WI38 (cell line): ENCODE measurements at regions not wholly inside any gene's neighbourhood (a gene's known extent, or its start where the extent isn't known, plus 50 kb on each side); places are given as distances from the start of the nearest gene placed in this dataset.

ENCODE experiments used
- H3K4me3 ChIP-seq: 2 replicates; pipeline ENCODE4 v1.5.1; 2011; ENCODE audit warnings: low read depth, mild to moderate bottlenecking, control low read depth, low read length
- TF ChIP-seq, protein P1 (sequence below): IDR thresholded peaks from 2 replicates; pipeline ENCODE4 v1.5.1; 2012; ENCODE audit warnings: low read depth, mild to moderate bottlenecking, control low read depth, low read length

DNA sequence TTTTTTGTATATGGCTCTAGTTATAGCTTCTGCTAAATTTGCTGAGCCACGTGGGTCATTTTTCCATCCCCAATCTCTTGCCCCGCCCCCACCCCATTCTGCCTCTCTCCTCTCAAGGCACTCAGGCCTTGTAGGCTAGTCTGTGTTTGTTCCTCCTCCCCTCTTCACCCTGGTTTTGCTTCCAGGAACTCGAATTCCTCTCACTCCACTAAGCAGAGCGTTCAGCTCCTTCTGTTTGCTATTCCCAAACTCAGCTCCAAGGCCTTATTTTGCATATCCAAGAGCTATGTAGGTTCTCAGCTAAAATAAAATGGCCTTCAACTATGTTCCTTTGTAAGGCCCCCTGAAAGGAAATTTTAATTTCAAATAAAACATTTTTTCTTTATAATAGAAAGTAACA is 1293.7 kb downstream of the EPHA7 start:
- no peak overlapping the region for H3K4me3 ChIP-seq
- TF ChIP-seq, protein P1, sequence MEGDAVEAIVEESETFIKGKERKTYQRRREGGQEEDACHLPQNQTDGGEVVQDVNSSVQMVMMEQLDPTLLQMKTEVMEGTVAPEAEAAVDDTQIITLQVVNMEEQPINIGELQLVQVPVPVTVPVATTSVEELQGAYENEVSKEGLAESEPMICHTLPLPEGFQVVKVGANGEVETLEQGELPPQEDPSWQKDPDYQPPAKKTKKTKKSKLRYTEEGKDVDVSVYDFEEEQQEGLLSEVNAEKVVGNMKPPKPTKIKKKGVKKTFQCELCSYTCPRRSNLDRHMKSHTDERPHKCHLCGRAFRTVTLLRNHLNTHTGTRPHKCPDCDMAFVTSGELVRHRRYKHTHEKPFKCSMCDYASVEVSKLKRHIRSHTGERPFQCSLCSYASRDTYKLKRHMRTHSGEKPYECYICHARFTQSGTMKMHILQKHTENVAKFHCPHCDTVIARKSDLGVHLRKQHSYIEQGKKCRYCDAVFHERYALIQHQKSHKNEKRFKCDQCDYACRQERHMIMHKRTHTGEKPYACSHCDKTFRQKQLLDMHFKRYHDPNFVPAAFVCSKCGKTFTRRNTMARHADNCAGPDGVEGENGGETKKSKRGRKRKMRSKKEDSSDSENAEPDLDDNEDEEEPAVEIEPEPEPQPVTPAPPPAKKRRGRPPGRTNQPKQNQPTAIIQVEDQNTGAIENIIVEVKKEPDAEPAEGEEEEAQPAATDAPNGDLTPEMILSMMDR: no peak

DNA sequence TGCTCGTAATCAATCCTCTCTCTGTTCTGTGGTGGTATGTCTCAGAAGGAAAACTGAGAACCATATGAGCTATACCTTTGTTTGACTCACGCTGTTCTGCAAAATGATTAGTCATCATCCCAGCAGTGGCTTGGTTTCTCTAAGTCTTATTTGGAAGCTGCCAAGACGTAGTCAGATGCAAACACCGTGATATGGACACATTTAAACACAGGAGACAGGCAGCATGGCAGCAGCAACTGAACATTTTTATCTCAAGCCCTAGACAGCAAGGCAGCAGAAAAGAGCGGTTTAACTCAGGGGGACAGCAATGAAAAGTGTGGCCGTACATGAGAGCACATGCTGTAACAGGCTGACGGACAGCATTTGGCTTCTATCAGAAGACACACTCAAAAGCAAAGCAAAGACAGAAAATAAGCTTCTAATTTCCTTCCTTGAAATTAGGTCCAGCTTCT is 1295.1 kb downstream of the EPHA7 start:
- TF ChIP-seq, protein P1: no peak
- no peak overlapping the region for H3K4me3 ChIP-seq

DNA sequence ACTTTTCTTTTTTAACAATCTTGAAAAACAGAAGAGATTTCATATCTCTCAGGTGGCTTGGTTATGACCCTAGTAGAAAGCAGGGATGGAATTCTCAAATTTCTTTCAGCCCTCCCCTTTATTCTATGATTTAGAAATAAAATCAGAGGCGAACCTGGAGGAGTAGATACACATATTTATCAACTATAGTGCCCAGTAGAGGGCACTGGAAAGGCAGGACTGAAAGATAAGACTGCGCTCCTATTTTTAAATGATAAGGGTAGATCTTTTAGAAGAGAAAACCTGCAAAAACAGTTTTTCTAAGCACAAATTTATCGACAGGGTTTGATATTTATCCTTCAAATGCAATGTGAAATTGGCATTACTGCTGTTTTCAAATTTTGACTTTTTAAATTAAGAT is 1296.6 kb downstream of the EPHA7 start:
- TF ChIP-seq, protein P1: no peak
- no peak overlapping the region for H3K4me3 ChIP-seq

DNA sequence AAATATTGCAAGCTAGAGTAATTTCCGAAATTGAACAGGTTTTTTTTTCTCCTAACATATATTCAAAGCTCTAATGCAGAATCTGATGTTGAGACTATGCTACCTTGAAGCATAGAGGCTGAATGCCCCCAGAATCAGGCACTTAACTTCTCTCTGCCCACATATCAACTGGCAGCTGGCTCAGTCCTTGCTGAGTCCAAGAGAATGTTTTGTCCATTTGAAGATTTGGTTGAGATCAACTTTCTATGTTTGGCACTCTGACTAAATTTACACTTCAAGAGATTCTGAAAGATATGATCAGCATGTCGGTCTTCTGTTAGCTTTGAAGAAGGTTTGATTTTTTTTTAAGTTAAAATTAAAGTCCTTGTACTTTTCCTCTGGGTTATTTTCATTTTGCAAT is 1298.1 kb downstream of the EPHA7 start:
- TF ChIP-seq, protein P1: no peak

DNA sequence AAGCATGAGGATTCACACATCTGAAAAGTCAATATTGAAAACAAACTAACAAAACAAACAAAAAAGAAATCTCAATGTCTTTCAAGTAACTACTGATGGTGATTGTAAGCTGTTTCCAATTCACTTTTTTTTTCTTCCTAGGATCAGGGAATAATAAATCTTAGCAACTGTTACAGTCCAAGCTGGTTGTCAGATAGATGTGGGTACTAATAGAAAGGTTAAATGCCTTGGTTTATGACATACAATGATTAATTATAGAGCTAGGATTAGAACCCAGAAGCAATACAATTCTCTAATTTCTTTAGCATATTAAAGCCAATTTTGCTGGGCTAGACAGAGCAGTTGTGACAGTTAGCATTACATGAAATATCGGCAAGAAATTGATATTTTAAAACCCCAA is 1301.6 kb downstream of the EPHA7 start:
- H3K4me3 ChIP-seq: no peak overlapping the region
- TF ChIP-seq, protein P1: no peak

More for the DNA sequence above, 1298.1 kb downstream of the EPHA7 start:
- H3K4me3 ChIP-seq: no peak overlapping the region

DNA sequence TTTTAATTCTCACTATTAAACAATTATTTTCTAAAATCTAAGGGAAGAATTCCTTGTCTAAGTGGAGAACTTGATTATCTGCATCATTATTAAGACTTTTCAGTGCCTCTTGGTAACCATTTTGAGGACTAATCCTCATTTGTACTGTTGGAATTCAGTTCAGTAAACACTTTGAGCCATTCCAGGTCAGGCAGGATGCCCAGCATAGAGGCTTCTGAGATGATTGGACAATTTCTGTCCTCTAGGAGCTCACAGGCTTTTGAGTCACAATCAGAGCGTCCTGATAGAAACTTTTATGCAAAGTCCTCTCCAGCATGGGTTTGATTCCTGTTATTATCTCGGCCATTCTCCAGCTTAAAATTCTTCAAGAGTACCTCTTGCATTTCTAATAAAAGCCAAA is 1304.6 kb downstream of the EPHA7 start:
- TF ChIP-seq, protein P1: no peak
- no peak overlapping the region for H3K4me3 ChIP-seq

DNA sequence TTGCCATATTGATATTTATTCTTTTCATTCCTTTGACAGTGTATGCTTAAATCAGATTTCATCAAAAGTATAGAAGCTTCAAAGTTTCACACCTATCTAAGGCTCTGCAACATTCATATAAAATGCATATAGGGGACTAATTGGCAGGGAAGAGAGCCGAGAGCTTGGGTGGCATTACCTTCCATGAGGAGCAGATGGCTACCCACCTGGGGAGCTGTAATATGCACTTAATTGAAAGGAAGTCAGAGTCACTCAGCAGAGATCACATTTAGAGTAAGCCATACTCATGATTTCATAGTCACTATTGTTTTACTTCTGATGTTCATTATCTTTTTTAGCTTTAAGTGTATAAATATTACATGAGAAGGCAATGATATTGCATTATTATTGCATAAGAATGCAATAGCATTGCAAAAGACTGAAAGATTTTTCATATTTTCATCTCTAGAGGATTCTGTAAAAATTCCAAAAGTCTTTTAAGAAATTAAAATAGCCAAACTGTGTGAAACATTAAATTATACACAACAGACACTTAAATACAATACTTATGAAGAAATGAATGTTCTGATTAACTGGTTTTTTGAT is 1305.2 kb downstream of the EPHA7 start:
- H3K4me3 ChIP-seq: no peak overlapping the region
- TF ChIP-seq, protein P1: no peak
